Nephron progenitor cell (in vitro differentiated cells): ENCODE measurements at regions not wholly inside any gene's neighbourhood (a gene's known extent, or its start where the extent isn't known, plus 50 kb on each side); places are given as distances from the start of the nearest gene placed in this dataset.

ENCODE experiments used
- DNase-seq: peaks from one replicate; pipeline ENCODE4 v3.0.0; 2021
- H3K27ac Mint-ChIP-seq: 2 replicates; pipeline ENCODE4 v1.8.0; 2021; ENCODE audit warnings: mild to moderate bottlenecking, moderate library complexity, mixed read lengths
- H3K27me3 Mint-ChIP-seq: 2 replicates; pipeline ENCODE4 v1.8.0; 2021; ENCODE audit warnings: mild to moderate bottlenecking, low read depth, mixed read lengths; ENCODE audit not compliant: poor library complexity
- H3K36me3 Mint-ChIP-seq: 2 replicates; pipeline ENCODE4 v1.8.0; 2021; ENCODE audit warnings: low read depth, mixed read lengths
- H3K4me1 Mint-ChIP-seq: 2 replicates; pipeline ENCODE4 v1.8.0; 2021; ENCODE audit warnings: mixed read lengths
- H3K4me3 Mint-ChIP-seq: 2 replicates; pipeline ENCODE4 v1.8.0; 2021; ENCODE audit warnings: mild to moderate bottlenecking, moderate library complexity, mixed read lengths
- H3K9me3 Mint-ChIP-seq: 2 replicates; pipeline ENCODE4 v1.8.0; 2021; ENCODE audit warnings: mild to moderate bottlenecking, moderate library complexity, mixed read lengths
- TF ChIP-seq, protein P1 (sequence below): fragments of 200-600 bp; sonication (generic); IDR thresholded peaks from 2 replicates; pipeline ENCODE4 v1.5.0; 2021; ENCODE audit warnings: antibody characterized with exemption

DNA sequence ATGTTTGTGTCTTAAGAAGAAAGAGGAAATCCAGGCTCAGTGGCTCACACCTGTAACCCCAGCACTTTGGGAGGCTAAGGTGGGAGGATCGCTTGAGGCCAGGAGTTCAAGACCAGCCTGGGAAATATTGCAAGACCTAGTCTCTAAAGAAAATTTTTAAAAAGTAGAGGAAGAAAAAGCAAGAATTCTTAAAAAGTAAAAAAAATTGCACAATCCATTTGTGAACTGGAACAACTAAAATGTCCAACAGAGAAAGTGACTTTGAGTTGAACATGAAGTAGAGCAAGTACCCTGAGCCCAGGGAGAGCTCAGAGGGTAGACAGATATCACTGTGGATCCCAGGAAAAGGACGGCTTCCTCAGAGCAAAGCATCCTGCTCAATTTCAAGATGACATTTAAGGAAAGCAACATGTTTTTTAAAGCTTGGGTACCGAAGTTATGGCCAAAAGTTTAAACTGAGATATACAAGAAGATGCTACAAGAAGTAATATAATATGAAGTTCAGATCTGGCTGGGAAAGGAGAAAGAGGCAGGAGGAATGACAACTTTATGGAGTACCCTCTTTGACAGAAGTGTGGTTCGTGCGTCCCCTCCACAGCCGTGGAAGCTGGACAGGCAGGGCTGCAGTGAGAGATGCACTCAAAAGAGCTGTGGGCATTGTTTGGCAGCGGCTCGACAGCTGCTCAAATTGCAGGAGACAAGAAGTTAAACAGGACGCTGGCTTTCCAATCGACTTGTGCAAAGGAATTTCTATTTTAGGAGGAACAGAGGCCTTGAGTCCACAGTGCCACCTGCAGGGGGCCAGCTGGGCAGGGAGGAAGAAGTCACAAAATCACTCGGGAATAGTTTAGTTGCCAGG, 201.3 kb downstream of the JCAD start:
- no peaks in the 10 kb centered on the region for H3K9me3 Mint-ChIP-seq
- peak overlapping the region; percentile 48 for H3K4me3 Mint-ChIP-seq
- peak overlapping the region; percentile 0 for H3K27ac Mint-ChIP-seq
- DNase-seq = peak; percentile 43
- H3K36me3 Mint-ChIP-seq = no peaks in the 10 kb centered on the region
- TF ChIP-seq, protein P1, sequence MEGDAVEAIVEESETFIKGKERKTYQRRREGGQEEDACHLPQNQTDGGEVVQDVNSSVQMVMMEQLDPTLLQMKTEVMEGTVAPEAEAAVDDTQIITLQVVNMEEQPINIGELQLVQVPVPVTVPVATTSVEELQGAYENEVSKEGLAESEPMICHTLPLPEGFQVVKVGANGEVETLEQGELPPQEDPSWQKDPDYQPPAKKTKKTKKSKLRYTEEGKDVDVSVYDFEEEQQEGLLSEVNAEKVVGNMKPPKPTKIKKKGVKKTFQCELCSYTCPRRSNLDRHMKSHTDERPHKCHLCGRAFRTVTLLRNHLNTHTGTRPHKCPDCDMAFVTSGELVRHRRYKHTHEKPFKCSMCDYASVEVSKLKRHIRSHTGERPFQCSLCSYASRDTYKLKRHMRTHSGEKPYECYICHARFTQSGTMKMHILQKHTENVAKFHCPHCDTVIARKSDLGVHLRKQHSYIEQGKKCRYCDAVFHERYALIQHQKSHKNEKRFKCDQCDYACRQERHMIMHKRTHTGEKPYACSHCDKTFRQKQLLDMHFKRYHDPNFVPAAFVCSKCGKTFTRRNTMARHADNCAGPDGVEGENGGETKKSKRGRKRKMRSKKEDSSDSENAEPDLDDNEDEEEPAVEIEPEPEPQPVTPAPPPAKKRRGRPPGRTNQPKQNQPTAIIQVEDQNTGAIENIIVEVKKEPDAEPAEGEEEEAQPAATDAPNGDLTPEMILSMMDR = peak; percentile 50
- H3K27me3 Mint-ChIP-seq = peaks cover 13% of the 10 kb centered on the region
- peaks cover 10% of the 10 kb centered on the region for H3K4me1 Mint-ChIP-seq

DNA sequence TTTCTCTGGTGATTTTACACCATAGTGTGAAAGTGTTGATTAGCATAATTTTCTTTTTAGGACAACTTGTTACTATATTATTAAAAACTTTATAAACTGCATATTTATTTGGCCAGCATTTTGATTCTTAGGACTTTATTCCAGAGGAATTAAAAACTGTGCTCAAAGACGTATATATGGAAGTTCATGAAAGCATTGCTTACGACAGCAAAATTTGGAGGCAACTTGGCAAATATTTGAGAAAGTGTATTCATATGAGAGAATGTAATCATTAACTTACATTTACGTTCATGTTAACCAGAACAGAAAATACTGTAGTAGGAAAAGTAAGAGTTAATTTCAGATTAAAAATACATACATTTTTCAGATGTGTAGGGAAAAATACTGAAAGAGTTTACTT, 203.1 kb downstream of the JCAD start:
- Mint-ChIP-seq H3K27ac (no peak overlapping the region), H3K36me3 (no peaks in the 10 kb centered on the region)
- TF ChIP-seq, protein P1 = no peak

DNA sequence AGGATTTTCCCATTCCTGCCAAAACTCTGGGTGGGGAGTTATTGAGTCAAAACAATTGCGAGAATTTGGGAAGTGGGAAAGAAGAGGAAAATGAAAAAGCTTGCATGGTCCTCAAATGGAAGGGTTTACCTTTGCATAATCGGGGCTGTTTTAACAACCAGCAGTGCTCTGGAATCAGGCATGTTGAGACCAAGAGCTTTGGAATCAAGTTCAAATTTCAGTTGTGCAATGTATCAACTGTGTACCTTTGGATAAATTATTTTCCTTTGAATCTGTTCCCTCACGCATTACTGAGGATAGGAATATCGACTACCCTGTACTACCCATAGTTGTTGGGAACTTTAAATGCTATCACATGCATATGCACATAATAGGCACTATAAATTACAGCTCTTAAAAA, 205.5 kb downstream of the JCAD start:
- H3K4me3 Mint-ChIP-seq = no peak overlapping the region
- H3K27ac Mint-ChIP-seq = no peak overlapping the region
- H3K27me3 Mint-ChIP-seq = peaks cover 15% of the 10 kb centered on the region
- no peaks in the 10 kb centered on the region for H3K36me3 Mint-ChIP-seq
- H3K9me3 Mint-ChIP-seq = peaks cover 4% of the 10 kb centered on the region
- DNase-seq = no peak
- H3K4me1 Mint-ChIP-seq = peaks cover 18% of the 10 kb centered on the region
- TF ChIP-seq, protein P1 = no peak

More for the DNA sequence above, 203.1 kb downstream of the JCAD start:
- no peak for DNase-seq
- H3K4me3 Mint-ChIP-seq = no peak overlapping the region
- no peaks in the 10 kb centered on the region for H3K9me3 Mint-ChIP-seq
- H3K4me1 Mint-ChIP-seq = peaks cover 10% of the 10 kb centered on the region
- peaks cover 13% of the 10 kb centered on the region for H3K27me3 Mint-ChIP-seq

DNA sequence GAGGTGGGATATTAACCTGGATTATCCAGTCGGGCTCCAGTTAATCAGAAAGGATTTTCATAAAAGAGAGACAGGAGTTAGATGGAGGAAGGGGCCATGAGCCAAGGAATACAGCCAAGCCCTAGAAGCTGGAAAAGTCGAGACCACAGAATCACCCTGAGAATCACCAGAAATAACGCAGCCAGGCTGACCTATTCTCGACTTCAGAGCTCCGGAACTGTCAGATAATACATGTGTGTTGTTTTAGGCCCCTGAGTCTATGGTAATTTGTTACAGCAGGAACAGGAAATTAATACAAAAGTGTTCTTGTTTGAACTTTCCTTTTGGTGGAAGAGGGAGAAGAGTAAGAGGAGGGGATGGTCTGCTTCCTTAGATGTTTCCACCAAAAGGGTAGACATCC, 208.1 kb downstream of the JCAD start:
- no peak overlapping the region for H3K27ac Mint-ChIP-seq
- TF ChIP-seq, protein P1 = no peak
- peaks cover 7% of the 10 kb centered on the region for H3K4me1 Mint-ChIP-seq
- DNase-seq = no peak
- H3K36me3 Mint-ChIP-seq = no peaks in the 10 kb centered on the region
- H3K9me3 Mint-ChIP-seq = peaks cover 6% of the 10 kb centered on the region
- no peak overlapping the region for H3K4me3 Mint-ChIP-seq
- H3K27me3 Mint-ChIP-seq = peaks cover 15% of the 10 kb centered on the region

DNA sequence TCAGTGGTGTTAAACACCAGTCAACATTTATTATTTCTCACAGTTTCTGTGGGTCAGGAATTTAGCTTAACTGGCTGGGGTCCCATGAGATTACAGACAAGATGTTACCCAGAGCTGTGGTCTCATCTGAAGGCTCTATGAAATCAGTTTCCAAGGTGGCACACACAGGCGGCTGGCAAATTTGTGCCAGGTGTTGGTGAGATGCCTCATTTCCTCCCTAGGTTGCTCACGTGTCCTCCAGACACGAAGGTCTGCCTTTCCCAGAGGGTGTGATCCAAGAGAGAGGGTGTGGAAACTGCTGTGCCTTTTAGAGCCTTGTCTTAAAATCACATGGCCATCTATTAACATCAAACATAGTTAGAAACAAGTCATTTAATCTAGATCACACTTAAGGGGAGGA, 209.0 kb downstream of the JCAD start:
- Mint-ChIP-seq H3K4me3 (no peak overlapping the region), H3K9me3 (peaks cover 10% of the 10 kb centered on the region), H3K36me3 (no peaks in the 10 kb centered on the region), H3K27me3 (peaks cover 11% of the 10 kb centered on the region), H3K27ac (no peak overlapping the region), H3K4me1 (peaks cover 7% of the 10 kb centered on the region)
- TF ChIP-seq, protein P1 = no peak
- no peak for DNase-seq

DNA sequence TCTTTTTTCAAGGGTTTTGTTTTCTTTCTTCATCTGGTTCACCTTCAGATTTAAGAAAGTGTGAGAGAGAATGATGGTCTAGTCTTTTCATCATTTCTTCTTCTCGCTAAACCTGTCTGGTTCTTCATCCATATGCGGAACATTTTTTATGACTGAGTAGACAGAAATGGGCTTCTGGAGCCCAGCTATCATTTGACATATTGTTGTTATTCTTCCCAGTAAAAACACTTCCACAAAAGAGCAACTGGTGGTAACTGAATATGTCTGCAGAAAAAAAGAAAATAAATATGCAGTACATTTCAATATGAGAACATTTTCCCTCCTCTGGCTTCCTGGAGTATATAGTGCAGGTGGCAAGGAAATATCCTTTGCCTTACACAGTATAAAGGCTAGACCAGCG, 209.5 kb downstream of the JCAD start:
- H3K27ac Mint-ChIP-seq = peak overlapping the region; percentile 57
- no peak for DNase-seq
- no peaks in the 10 kb centered on the region for H3K36me3 Mint-ChIP-seq
- peaks cover 11% of the 10 kb centered on the region for H3K27me3 Mint-ChIP-seq
- H3K9me3 Mint-ChIP-seq = peaks cover 14% of the 10 kb centered on the region
- H3K4me3 Mint-ChIP-seq = no peak overlapping the region
- TF ChIP-seq, protein P1 = no peak
- peaks cover 7% of the 10 kb centered on the region for H3K4me1 Mint-ChIP-seq
